Stimulated activated CD4-positive, alpha-beta T cell treated with anti-CD3 and anti-CD28 coated beads, Interleukin-12 subunit alpha, Interleukin-12 subunit beta, amount 100 ng/mL, for 4 hours (primary cell): ENCODE measurements at regions not wholly inside any gene's neighbourhood (a gene's known extent, or its start where the extent isn't known, plus 50 kb on each side); places are given as distances from the start of the nearest gene placed in this dataset.
"Not testable (repeated sequence)": the region's sequence is repeated elsewhere in the genome, so short reads cannot be mapped to it uniquely, and the experiment has no call there.

Experiments
- DNase-seq: peaks from one replicate; pipeline ENCODE4 v3.0.0-alpha.2; 2020

GRCh38 chr14:48792376-48793024 is 793.7 kb downstream of the RPS29 start:
- DNase-seq: no peak

- DNase-seq: no peak
Observed at GRCh38 chr14:48788771-48789170, 797.4 kb downstream of the RPS29 start.

GRCh38 chr14:48786498-48786897 is 799.7 kb downstream of the RPS29 start:
- DNase-seq: no peak

DNA sequence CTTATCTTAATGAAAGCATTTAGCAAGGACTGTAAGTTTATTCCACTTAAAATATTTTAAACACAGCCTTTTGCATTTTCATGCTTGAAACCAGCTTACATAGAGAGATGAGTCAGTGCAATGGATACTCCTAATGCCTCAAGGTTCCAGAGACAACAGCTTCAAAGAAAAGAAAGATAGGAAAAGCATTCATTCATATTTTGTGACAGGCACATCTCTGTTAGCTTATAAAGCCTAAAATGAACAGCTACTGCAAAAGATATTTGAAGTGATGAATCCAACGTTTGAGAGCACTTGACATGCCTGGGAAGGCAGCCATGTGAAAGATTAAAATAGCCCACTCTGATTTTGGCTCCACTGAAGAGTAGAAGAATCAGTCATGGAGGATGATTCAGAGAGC is 814.5 kb downstream of the RPS29 start:
- DNase-seq: no peak

DNA sequence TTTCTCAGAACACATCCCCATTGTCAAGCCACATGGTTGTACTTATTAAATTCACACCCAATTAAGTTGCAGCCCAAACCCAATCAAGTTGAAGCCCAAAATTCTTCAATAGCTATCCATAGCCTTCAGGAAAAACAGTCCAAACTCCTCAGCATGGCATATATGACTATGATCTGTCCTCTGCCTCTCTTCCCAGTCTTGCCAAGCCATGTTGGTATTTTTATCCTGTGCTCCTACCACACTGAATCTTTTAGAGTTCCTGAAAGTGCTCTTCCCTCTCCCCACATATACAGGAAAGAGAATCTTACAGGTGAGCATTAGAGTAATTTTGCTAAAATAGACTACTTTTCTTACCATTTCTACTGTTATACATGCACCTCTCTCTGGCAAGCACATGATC is 834.9 kb downstream of the RPS29 start:
- no peak for DNase-seq

GRCh38 chr14:48748151-48748675 is 838.0 kb downstream of the RPS29 start:
- no peak for DNase-seq

DNA sequence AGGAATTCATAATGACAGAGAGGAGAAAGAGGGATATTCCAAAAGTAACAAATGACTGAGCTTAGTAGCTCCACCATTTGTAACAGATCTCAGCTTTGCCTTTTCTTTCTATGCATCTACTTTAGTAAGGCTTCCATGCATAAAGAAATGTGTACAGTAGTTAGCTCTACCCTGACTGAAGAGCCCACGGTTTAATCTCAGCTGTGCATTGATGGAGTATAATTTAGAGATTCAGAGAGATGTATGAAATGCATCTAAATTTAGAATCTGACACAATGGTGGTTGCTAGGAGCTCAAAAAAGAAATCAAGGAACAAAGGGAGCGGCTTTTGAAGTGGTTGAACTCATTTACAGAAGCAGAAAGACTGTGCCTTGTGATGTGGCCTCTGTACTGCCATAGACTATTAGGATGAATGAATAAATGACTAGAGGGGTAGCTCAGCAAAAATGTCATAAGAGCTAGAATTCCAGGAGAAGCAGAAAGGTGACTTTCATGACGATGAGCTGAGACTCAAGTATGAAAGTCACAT is 838.6 kb downstream of the RPS29 start:
- DNase-seq: no peak

- no peak for DNase-seq
Observed at GRCh38 chr14:48744202-48744601, 842.0 kb downstream of the RPS29 start.

- no peak for DNase-seq
Observed at GRCh38 chr14:48738186-48738925, 847.8 kb downstream of the RPS29 start.

GRCh38 chr14:48735607-48736006 is 850.6 kb downstream of the RPS29 start:
- DNase-seq: no peak

GRCh38 chr14:48731260-48731659 is 854.9 kb downstream of the RPS29 start:
- no peak for DNase-seq

DNA sequence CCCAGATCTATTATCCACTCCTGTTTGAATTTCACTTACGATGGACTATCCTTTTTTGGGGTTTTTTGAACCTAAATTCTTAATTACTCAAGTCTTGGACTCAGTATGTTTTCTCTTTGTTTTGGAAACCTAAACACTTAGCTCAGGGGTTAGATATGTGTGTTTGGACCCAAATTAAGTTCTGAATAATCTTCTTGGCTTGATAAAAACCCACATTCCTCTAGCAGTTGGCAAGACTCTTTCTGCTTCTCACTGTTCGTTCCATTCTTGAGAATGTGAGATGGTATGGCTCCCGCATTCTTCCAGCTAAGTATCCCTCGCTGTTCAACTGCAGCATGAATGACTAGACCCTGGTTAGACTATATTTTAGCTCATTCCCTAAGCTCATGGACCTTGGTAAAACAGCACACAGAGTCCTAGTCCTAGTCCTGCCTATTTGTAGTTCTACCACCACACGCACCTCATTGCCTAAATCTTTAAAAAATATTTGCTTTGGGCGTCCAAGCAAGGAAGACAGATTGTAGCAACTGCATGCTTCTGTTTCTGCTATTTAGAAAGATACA is 860.0 kb downstream of the RPS29 start:
- no peak for DNase-seq

DNA sequence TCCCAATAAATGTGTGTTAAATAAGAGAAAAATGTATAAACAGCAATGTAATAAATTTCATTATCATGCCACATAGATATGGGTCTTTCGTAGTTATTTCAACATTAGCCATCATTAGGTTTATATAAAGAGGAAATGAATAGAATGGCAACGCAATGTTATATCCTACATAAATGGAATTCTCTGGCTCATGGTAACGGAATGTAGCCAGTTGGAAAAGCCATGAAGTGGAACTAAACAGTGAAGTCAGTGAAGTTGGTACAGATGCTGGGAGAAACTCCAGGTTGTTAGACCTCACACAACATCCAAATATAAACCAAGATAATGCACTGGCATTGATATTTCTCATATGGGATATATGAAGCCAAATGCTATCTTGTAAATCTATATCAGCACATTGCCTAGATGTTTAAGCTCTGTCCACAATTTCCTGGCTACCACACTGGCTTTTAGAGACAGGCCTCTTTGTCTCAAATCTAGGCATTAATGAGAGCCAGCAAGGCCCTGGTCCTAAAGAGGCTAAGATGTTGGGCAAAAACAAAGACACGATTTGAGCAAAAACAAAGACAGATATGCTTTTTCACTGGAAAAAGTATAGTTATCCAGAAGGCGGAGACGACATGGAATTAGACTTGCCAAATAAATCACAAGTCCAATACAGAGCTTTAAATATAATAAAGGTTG is 861.0 kb downstream of the RPS29 start:
- no peak for DNase-seq

DNA sequence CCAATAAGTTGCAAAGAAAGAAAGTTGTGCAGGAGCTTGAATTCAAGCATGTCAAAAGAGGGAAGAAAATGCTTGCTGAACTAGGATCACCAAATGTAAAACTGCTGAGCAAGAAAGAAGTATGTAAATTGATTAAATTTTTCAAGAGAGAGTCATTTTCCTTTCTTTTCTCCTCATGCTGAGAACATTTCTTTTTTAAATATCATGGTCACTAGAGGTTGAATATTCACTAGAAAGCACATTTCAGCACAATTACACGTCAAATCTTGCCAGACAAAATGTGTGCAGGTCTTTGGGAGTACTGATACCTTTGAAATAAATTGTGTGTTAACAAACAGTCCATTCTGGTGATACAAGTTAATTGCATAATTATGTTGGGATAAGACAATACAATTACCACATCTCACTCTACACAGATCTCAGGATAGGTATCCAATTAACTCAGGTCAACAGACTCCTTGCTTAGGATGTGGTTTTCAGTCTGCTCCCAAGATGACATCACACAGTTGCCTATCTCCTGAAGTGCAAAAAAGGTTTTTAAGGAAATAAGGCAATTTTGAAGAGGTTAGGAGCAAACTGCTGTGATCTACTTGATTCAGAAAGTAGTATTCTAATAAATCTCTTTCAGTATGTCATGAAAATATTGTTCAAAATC is 862.2 kb downstream of the RPS29 start:
- no peak for DNase-seq

DNA sequence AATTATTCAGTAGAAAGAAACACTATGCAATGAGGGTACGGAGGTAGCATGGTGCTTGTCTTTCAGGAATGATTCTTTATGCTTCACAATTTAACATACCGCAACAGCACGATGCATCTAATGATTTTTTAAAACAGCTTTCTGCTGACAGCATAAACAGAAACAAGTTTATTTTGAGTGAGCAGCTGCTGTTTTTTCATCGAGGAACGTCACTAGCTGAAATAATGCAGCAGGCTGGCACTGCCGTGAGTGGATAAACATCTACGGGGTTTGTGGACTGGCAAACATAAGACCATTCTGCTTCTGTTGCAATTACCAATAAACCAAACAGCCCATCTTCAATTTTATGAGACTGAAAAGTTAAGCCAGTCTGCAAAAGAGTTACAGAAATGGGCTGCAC is 871.8 kb downstream of the RPS29 start:
- DNase-seq: no peak

DNA sequence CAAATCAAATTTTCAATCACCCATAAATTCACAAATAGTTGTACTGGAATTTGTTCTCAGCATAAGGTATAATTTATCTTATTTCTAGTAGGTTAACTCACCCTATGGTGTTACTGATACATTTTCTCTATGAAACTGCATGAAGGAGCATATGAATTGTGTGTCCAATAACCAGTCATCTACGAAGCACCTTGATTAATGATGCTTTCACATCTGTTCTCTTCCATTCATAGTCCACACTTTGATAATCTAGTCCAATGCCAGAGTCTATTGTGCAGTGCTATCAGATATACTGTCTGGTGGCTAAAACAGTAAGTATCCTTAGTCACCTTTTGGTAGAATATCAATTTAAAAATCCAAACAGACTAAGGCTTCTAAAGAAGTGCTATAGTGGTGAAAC is 876.0 kb downstream of the RPS29 start:
- DNase-seq: no peak

DNA sequence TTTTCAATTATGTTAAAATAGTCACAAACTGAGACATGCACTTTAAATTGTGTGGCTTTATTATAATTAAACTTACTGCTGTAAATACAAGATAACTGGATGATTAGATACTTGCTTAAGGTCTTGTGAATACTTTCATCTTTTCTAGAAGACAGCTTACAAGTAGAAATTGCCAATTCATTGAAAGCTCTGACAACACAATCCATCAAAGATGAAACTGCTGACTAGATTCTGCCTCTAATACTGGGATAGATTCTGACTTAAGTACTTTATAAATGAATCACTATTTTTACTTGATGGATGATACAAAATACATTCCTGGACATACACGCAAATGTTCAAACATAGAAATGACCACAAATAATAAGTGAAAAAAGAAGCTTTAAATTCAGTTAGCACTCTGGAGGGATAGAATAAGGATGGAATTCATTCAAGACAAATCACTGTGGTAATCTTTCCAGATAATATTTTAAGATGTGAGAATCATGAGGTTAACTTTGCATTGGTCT is 876.8 kb downstream of the RPS29 start:
- no peak for DNase-seq

GRCh38 chr14:48704639-48705038 is 881.5 kb downstream of the RPS29 start:
- DNase-seq: no peak

DNA sequence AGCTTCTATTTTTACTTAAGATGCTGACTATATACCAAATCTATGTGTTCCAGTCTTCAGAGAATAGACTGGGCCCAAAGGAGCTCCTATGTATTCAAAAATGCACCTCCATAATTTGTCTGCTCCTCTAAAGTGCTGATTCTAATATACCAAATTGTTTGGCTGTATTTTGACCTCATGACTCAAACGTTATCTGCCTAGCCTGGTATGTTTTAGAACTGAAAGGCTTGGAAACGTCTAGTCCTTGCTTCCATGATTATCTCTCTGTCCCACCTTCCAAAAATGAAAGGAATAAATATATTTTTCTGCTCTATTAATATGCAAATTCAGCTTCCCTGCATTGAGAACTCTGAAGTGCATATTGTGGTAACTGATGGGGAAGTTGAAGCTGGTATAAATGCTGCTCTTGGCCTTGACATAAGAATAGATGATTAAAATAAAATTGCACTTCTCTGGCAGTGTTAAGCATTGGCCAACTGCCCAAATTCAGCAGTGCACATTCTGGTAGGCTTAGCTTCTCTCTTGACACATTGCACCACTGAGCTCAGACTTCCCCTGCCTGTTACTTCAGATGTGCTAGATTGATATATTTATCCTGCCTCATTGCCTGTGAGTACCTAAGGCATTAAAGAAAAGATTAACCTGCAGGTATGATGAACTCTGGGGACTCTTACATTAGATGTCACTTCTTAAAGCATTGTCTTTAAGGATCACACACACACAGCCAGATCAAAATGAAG is 882.3 kb downstream of the RPS29 start:
- DNase-seq: no peak

DNA sequence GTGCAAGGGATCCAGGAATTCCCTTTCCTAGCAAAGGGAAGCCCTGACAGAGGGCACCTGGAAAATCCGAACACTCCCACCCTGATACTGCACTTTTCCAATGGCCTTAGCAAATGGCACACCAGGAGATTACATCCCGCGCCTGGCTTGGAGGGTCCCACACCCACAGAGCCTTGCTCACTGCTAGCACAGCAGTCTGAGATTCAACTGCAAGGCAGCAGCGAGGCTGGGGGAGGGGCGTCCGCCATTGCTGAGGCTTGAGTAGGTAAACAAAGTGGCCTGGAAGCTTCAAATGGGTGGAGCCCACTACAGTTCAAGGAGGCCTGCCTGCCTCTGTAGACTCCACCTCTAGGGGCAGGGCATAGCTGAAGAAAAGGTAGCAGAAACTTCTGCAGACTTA is 888.8 kb downstream of the RPS29 start:
- not testable (repeated sequence) for DNase-seq

GRCh38 chr14:48693793-48694192 is 892.4 kb downstream of the RPS29 start:
- DNase-seq: no peak

- no peak for DNase-seq
Observed at GRCh38 chr14:48690349-48690748, 895.8 kb downstream of the RPS29 start.
